GM23248 (cell line): ENCODE measurements at regions not wholly inside any gene's neighbourhood (a gene's known extent, or its start where the extent isn't known, plus 50 kb on each side); places are given as distances from the start of the nearest gene placed in this dataset.

Source experiments
- EZH2 ChIP-seq: fragments of 200-600 bp; sonication (generic); IDR thresholded peaks from 2 replicates; pipeline ENCODE4 v1.6.1; 2018; ENCODE audit warnings: antibody characterized with exemption, mild to moderate bottlenecking; ENCODE audit not compliant: insufficient read depth, poor library complexity, severe bottlenecking
- EZH2phosphoT487 ChIP-seq: fragments of 200-600 bp; sonication (generic); IDR thresholded peaks from 2 replicates; pipeline ENCODE4 v1.6.1; 2018; ENCODE audit warnings: antibody characterized with exemption, moderate library complexity, mild to moderate bottlenecking, low read depth; ENCODE audit not compliant: insufficient read depth

DNA sequence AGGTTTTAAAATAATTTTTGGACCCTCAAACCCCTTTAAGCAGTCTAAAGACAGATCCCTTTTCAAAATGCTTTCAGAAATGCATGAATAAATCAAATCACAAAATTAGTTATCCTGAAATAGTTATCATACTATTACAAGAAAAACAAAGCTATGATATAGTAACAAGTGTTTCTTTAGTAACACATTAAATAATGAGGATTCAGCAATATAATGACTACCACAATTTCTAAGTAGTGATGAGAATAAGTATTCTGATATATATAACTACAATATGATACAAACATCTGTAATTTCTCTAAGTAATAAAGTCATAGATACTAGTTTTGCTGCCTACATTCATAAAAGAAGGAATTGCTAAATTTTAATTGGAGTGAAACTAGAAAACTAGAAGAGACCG, 53.0 kb upstream of the TMEM168 start:
- TF ChIP-seq EZH2phosphoT487 (no peak), EZH2 (no peak)
